Panc1 (cell line): ENCODE measurements at regions not wholly inside any gene's neighbourhood (a gene's known extent, or its start where the extent isn't known, plus 50 kb on each side); places are given as distances from the start of the nearest gene placed in this dataset.

Experiments used
- ATAC-seq: fragments of 200-7000 bp; cut with Tn5 transposase; 2 replicates; pipeline ENCODE4 v1.9.1; 2020; ENCODE audit warnings: mild to moderate bottlenecking, moderate library complexity
- BruUV-seq: library from RNA; stranded (reverse); fragments of 400-500 nt; replicated peaks from 2 replicates; lab custom pipeline; 2021; lab: Mats Ljungman, UMichigan
- CTCF ChIA-PET: fragments of 300-600 bp; sonication (Branson Sonifier 250); formaldehyde crosslinking; loops from one replicate; lab custom pipeline; 2022; ENCODE audit warnings: antibody characterized with exemption; lab: Charles Lee
- POLR2A ChIA-PET: fragments of 300-600 bp; sonication (Branson Sonifier 250); formaldehyde crosslinking; loops from one replicate; lab custom pipeline; 2022; ENCODE audit warnings: antibody characterized with exemption; lab: Charles Lee
- DNase-seq: peaks from one replicate; pipeline ENCODE4 v3.0.0-alpha.2; 2010; ENCODE audit warnings: low read depth, low spot score
- H3K27ac ChIP-seq: 2 replicates; pipeline ENCODE4 v1.5.1; 2011; ENCODE audit warnings: mild to moderate bottlenecking, low read length, inconsistent platforms
- H3K27me3 ChIP-seq: fragments of 200-500 bp; sonication (Bioruptor generic); 2 replicates; pipeline ENCODE4 v1.6.0; 2014; ENCODE audit warnings: low read length, inconsistent platforms; ENCODE audit not compliant: control insufficient read depth, insufficient read depth
- H3K36me3 ChIP-seq: fragments of 200-500 bp; sonication (Bioruptor generic); 2 replicates; pipeline ENCODE4 v1.5.1; 2014; ENCODE audit warnings: inconsistent platforms, mild to moderate bottlenecking, low read length, moderate library complexity; ENCODE audit not compliant: control insufficient read depth, insufficient read depth
- H3K4me1 ChIP-seq: 2 replicates; pipeline ENCODE4 v1.5.1; 2011; ENCODE audit warnings: inconsistent platforms, mild to moderate bottlenecking, low read length, moderate library complexity; ENCODE audit not compliant: control insufficient read depth, insufficient read depth
- H3K4me3 ChIP-seq, 2 experiments: 2 replicates each; pipeline ENCODE4 v1.5.1; 2011 to 2012; ENCODE audit warnings: low read depth in 2 of 2, low read length in 2 of 2, mild to moderate bottlenecking in 2 of 2, inconsistent platforms in 1 of 2, moderate library complexity in 1 of 2
- H3K9me3 ChIP-seq: fragments of 200-500 bp; sonication (Bioruptor generic); 2 replicates; pipeline ENCODE4 v1.5.1; 2014; ENCODE audit warnings: low read depth, mild to moderate bottlenecking, inconsistent platforms, low read length, moderate library complexity; ENCODE audit not compliant: control insufficient read depth, insufficient read depth
- POLR2AphosphoS5 ChIP-seq: IDR thresholded peaks from 2 replicates; pipeline ENCODE4 v1.6.1; 2012; ENCODE audit warnings: mild to moderate bottlenecking, low read depth, low read length, moderate library complexity
- SIN3A ChIP-seq: IDR thresholded peaks from 2 replicates; pipeline ENCODE4 v1.6.1; 2012; ENCODE audit warnings: low read depth, mild to moderate bottlenecking, low read length, moderate library complexity, borderline replicate concordance; ENCODE audit not compliant: insufficient read depth
- TCF7L2 ChIP-seq: IDR thresholded peaks from 2 replicates; pipeline ENCODE4 v1.6.1; 2011; ENCODE audit warnings: mild to moderate bottlenecking, low read depth, low read length, inconsistent platforms
- in situ Hi-C: cut with HindIII; loops from 2 replicates; pipeline ENCODE4 v1.10.0; 2016; ENCODE audit warnings: low sequenced_read_pairs, low pct_unique_long_range_greater_than_20kb
- intact Hi-C: fragments of 100-400 bp; cut with micrococcal nuclease; formaldehyde crosslinking; loops from one replicate; pipeline ENCODE4 v1.10.0; 2022; ENCODE audit not compliant: unreplicated experiment
- TF ChIP-seq, protein P1 (sequence below), 2 experiments: IDR thresholded peaks; 2 replicates each; pipeline ENCODE4 v1.6.1; 2011 to 2012; ENCODE audit warnings: low read depth in 2 of 2, control low read depth in 1 of 2, low read length in 1 of 2, mild to moderate bottlenecking in 1 of 2, moderate library complexity in 1 of 2; ENCODE audit not compliant: insufficient read depth in 1 of 2
- TF ChIP-seq, protein P2 (sequence below): fragments of 450-650 bp; IDR thresholded peaks from 2 replicates; pipeline ENCODE4 v1.5.1; 2017; ENCODE audit warnings: mild to moderate bottlenecking

DNA sequence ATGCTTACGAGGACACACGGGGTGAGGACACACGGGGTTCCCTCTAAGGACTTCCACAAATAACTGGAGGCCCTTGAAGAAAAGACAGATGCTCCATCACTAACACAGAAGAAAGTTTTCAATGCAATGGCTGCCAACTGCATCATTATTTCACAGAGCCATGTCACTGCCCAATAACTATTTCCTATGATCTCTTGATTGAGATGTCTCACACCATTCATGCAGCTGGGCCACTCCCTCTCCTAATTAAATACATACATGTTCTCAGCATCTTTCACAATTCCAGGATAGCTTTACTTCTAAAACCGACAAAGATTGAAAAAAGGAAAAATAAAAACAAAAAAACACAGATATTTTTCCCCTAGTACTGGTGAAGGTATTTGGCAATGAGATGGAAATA lies 650.8 kb downstream of the SEMA5A start:
- Histone ChIP-seq H3K9me3 (no peaks in the 10 kb centered on the region), H3K4me3 (no peak overlapping the region), H3K36me3 (no peaks in the 10 kb centered on the region), H3K4me1 (no peaks in the 10 kb centered on the region), H3K27me3 (no peaks in the 10 kb centered on the region), H3K27ac (no peak overlapping the region)
- CTCF ChIA-PET = no interaction called here
- intact Hi-C loops (no loop called here), in situ Hi-C loops (no loop called here)
- ATAC-seq (no peak), DNase-seq (no peak)
- TF ChIP-seq, protein P1, sequence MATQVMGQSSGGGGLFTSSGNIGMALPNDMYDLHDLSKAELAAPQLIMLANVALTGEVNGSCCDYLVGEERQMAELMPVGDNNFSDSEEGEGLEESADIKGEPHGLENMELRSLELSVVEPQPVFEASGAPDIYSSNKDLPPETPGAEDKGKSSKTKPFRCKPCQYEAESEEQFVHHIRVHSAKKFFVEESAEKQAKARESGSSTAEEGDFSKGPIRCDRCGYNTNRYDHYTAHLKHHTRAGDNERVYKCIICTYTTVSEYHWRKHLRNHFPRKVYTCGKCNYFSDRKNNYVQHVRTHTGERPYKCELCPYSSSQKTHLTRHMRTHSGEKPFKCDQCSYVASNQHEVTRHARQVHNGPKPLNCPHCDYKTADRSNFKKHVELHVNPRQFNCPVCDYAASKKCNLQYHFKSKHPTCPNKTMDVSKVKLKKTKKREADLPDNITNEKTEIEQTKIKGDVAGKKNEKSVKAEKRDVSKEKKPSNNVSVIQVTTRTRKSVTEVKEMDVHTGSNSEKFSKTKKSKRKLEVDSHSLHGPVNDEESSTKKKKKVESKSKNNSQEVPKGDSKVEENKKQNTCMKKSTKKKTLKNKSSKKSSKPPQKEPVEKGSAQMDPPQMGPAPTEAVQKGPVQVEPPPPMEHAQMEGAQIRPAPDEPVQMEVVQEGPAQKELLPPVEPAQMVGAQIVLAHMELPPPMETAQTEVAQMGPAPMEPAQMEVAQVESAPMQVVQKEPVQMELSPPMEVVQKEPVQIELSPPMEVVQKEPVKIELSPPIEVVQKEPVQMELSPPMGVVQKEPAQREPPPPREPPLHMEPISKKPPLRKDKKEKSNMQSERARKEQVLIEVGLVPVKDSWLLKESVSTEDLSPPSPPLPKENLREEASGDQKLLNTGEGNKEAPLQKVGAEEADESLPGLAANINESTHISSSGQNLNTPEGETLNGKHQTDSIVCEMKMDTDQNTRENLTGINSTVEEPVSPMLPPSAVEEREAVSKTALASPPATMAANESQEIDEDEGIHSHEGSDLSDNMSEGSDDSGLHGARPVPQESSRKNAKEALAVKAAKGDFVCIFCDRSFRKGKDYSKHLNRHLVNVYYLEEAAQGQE (IDR thresholded peaks at IDR 0.05; ENCODE audit: insufficient read depth in 1 of 2, low read depth in 2 of 2, low read length in 1 of 2) = no peak
- BruUV-seq = no TSS peak
- POLR2A ChIA-PET = no interaction called here

DNA sequence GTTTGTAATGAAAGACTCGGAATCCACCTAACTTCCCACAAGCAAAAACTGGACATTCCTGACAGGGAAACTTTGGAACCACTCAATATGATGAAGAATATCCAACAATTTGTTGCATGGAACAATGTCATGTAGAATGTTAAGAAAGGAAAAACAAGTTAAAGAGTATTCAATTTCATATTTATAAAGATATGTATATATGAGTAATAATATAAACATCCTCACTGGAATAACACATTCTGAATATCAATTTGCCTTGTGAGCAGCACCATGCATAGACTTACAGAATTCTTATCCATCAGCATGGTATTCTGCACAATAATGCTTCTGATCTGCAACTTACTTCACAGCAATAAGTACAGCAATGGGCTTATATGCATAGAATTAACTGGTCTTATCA lies 650.3 kb downstream of the SEMA5A start:
- CTCF ChIA-PET = no interaction called here
- intact Hi-C loops = no loop called here

More for the DNA sequence above, 650.3 kb downstream of the SEMA5A start:
- in situ Hi-C loops = no loop called here
- Histone ChIP-seq H3K27me3 (no peaks in the 10 kb centered on the region), H3K4me3 (no peak overlapping the region), H3K36me3 (no peaks in the 10 kb centered on the region), H3K4me1 (no peaks in the 10 kb centered on the region), H3K9me3 (no peaks in the 10 kb centered on the region), H3K27ac (no peak overlapping the region)
- ATAC-seq (no peak), DNase-seq (no peak)
- POLR2A ChIA-PET = no interaction called here
- TF ChIP-seq TCF7L2 = no peak
- TF ChIP-seq POLR2AphosphoS5 = no peak
- TF ChIP-seq SIN3A = no peak
- TF ChIP-seq, protein P2, sequence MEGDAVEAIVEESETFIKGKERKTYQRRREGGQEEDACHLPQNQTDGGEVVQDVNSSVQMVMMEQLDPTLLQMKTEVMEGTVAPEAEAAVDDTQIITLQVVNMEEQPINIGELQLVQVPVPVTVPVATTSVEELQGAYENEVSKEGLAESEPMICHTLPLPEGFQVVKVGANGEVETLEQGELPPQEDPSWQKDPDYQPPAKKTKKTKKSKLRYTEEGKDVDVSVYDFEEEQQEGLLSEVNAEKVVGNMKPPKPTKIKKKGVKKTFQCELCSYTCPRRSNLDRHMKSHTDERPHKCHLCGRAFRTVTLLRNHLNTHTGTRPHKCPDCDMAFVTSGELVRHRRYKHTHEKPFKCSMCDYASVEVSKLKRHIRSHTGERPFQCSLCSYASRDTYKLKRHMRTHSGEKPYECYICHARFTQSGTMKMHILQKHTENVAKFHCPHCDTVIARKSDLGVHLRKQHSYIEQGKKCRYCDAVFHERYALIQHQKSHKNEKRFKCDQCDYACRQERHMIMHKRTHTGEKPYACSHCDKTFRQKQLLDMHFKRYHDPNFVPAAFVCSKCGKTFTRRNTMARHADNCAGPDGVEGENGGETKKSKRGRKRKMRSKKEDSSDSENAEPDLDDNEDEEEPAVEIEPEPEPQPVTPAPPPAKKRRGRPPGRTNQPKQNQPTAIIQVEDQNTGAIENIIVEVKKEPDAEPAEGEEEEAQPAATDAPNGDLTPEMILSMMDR = no peak
- TF ChIP-seq, protein P1 (IDR thresholded peaks at IDR 0.05; ENCODE audit: insufficient read depth in 1 of 2, low read depth in 2 of 2, low read length in 1 of 2) = no peak
- BruUV-seq = no TSS peak
